ENCODE measurements at regions not wholly inside any gene's neighbourhood (a gene's known extent, or its start where the extent isn't known, plus 50 kb on each side); places are given as distances from the start of the nearest gene placed in this dataset.

DNA sequence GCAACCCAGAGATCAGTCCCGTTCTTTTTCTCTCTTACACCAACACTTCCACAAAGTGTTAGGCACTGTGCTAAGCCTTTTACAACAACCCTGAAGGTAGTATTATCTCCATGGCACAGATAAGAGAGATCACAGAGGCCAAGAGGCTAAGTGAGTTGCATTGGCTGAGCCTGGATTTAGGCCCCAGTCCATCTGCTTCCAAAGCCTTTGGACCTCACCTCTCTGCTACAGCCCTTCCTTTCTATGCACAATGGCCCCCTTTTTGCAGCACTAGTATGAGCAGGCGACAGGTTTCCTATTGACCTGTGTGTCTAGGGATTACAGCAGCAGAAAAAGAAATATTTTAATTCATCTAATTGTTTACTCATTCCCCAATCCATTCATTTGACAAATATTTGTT is 76.2 kb downstream of the CRYGS start:
- no peaks in the 10 kb centered on the region for H3K4me1 Mint-ChIP-seq
- H3K9me3 Mint-ChIP-seq (ENCODE audit: low read depth) = no peaks in the 10 kb centered on the region
- H3K27ac Mint-ChIP-seq = no peak overlapping the region
- DNase-seq (no peak), ATAC-seq (no peak)
- no peak overlapping the region for H3K4me3 Mint-ChIP-seq
- H3K36me3 Mint-ChIP-seq (ENCODE audit: low read depth) = no peaks in the 10 kb centered on the region
- intact Hi-C loops (cut with DNase I, micrococcal nuclease) = no loop called here
- no peaks in the 10 kb centered on the region for H3K27me3 Mint-ChIP-seq
- POLR2A ChIA-PET = no interaction called here
- CTCF ChIA-PET = interaction anchor here (2.1 kb wide), 1 partner anchor 149 kb away, joined by 4 read pairs; no protein-coding TSS in a partner anchor

DNA sequence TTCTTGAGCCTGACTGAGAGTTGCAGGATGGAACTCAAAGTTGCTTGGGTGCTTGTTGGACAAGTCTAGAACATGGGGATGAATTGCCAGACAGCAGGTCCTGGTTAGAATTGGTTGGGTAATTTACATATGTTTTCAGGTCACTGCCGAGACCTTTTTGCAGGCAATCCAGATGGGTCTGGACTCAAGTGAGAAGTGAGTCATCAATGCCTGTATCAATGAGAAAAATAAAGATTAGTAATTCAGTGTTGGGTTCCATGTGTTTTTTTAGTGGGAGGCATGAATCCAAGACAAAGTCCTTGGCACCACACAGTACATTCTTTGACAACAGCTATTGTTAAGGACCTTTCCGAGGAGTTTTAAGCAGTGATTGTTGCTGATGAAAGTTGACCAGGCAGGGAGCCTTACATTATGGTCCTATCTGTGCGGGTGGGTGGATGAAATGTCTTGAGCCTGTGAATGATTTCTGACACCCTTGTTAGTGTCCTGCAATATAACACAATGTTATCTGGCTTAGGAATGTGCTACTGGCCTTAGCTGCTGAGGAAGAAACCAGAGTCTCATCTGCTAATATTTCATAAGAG is 77.7 kb downstream of the CRYGS start:
- CTCF ChIA-PET = interaction anchor here (1.2 to 2.1 kb wide), 2 partner anchors 9 to 150 kb away, joined by 3 to 4 read pairs; no protein-coding TSS in a partner anchor
- H3K4me1 Mint-ChIP-seq = peaks cover under 1% of the 10 kb centered on the region
- no peak overlapping the region for H3K27ac Mint-ChIP-seq
- no peaks in the 10 kb centered on the region for H3K9me3 Mint-ChIP-seq (ENCODE audit: low read depth)
- DNase-seq = no peak
- H3K36me3 Mint-ChIP-seq (ENCODE audit: low read depth) = no peaks in the 10 kb centered on the region
- no peaks in the 10 kb centered on the region for H3K27me3 Mint-ChIP-seq
- intact Hi-C loops (cut with DNase I, micrococcal nuclease) = no loop called here
- POLR2A ChIA-PET = no interaction called here
- no peak for ATAC-seq
- no peak overlapping the region for H3K4me3 Mint-ChIP-seq

- no peaks in the 10 kb centered on the region for H3K36me3 Mint-ChIP-seq (ENCODE audit: low read depth)
- DNase-seq (no peak), ATAC-seq (no peak)
- no peak overlapping the region for H3K27ac Mint-ChIP-seq
- H3K4me3 Mint-ChIP-seq = no peak overlapping the region
- ChIA-PET POLR2A (no interaction called here), CTCF (interaction anchor here (0.6 to 1.3 kb wide), 5 partner anchors 8 to 512 kb away, joined by 3 to 5 read pairs (median 3); no protein-coding TSS in a partner anchor)
- intact Hi-C loops (cut with DNase I, micrococcal nuclease) = no loop called here
- H3K9me3 Mint-ChIP-seq (ENCODE audit: low read depth) = no peaks in the 10 kb centered on the region
- H3K4me1 Mint-ChIP-seq = peaks cover 6% of the 10 kb centered on the region
- H3K27me3 Mint-ChIP-seq = no peaks in the 10 kb centered on the region
Measured at GRCh38 chr3:186465508-186465907, 78.7 kb downstream of the CRYGS start.

- Mint-ChIP-seq H3K27me3 (peaks cover 3% of the 10 kb centered on the region), H3K4me1 (peaks cover 6% of the 10 kb centered on the region), H3K4me3 (no peak overlapping the region), H3K9me3 (ENCODE audit: low read depth) (no peaks in the 10 kb centered on the region), H3K36me3 (ENCODE audit: low read depth) (no peaks in the 10 kb centered on the region), H3K27ac (no peak overlapping the region)
- no peak for ATAC-seq
- intact Hi-C loops (cut with DNase I, micrococcal nuclease) = loop anchor here in 1 of 2 experiments (5.0 kb wide), 1 partner anchor 73 kb away; no protein-coding TSS in a partner anchor
- ChIA-PET POLR2A (no interaction called here), CTCF (interaction anchor here (0.9 to 1.8 kb wide), 5 partner anchors 36 to 76 kb away, joined by 3 to 7 read pairs (median 4); no protein-coding TSS in a partner anchor)
- DNase-seq = no peak
Measured at GRCh38 chr3:186464424-186465093, 79.6 kb downstream of the CRYGS start.

DNA sequence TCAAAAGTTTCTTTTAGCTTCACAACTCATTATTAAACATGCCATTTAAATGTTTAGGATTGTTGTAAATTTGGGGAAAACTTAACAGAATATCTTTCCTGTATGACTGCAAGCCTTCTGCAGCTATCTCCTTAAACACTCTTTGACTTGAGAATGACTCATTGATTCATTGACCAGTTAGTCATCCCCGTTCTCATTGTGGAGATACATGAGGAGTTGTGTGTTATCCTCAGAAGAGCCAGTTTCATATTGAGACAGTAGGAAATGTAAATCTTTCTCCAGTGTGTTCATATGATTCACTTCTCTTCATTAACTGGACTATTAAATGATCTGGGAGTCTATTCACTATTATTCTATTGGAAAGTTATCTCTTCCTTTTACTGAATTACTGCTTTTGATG is 83.0 kb downstream of the CRYGS start:
- ChIA-PET CTCF (interaction anchor here (1.4 to 1.9 kb wide), 3 partner anchors 9 to 80 kb away, joined by 4 to 6 read pairs (median 5); no protein-coding TSS in a partner anchor), POLR2A (interaction anchor here (0.6 kb wide), 1 partner anchor 546 kb away, joined by 3 read pairs; no protein-coding TSS in a partner anchor)
- no peak overlapping the region for H3K27ac Mint-ChIP-seq
- H3K36me3 Mint-ChIP-seq (ENCODE audit: low read depth) = no peaks in the 10 kb centered on the region
- intact Hi-C loops (cut with DNase I, micrococcal nuclease) = loop anchor here in 1 of 2 experiments (5.0 kb wide), 1 partner anchor 76 kb away; no protein-coding TSS in a partner anchor
- ATAC-seq (peak; percentile 87), DNase-seq (no peak)
- H3K9me3 Mint-ChIP-seq (ENCODE audit: low read depth) = no peaks in the 10 kb centered on the region
- H3K27me3 Mint-ChIP-seq = peaks cover 3% of the 10 kb centered on the region
- H3K4me3 Mint-ChIP-seq = no peak overlapping the region
- H3K4me1 Mint-ChIP-seq = peaks cover 6% of the 10 kb centered on the region

DNA sequence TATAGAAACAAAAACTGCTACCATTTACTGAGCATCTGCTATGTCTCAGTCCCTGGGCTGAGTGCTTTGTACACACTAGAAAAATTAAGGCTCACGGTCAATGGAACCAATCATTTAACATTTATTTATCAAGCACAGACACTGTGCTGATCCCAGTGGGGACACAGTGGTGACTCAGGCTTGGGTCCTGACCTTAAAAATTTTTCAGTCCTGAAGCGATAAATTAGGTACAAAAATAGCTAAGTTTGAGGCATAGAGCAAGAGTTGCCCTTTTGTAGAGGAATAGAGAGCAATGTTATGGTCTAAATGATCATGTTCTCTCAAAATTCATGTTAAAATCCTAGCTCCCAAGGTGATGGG is 85.1 kb downstream of the CRYGS start:
- DNase-seq = no peak
- no peak for ATAC-seq
- POLR2A ChIA-PET = no interaction called here
- Mint-ChIP-seq H3K4me3 (no peak overlapping the region), H3K9me3 (ENCODE audit: low read depth) (no peaks in the 10 kb centered on the region), H3K36me3 (ENCODE audit: low read depth) (no peaks in the 10 kb centered on the region), H3K4me1 (peaks cover 6% of the 10 kb centered on the region), H3K27me3 (peaks cover 3% of the 10 kb centered on the region), H3K27ac (no peak overlapping the region)
- CTCF ChIA-PET = interaction anchor here (3.1 kb wide), 1 partner anchor 81 kb away, joined by 17 read pairs; no protein-coding TSS in a partner anchor
- intact Hi-C loops (cut with DNase I, micrococcal nuclease) = no loop called here

DNA sequence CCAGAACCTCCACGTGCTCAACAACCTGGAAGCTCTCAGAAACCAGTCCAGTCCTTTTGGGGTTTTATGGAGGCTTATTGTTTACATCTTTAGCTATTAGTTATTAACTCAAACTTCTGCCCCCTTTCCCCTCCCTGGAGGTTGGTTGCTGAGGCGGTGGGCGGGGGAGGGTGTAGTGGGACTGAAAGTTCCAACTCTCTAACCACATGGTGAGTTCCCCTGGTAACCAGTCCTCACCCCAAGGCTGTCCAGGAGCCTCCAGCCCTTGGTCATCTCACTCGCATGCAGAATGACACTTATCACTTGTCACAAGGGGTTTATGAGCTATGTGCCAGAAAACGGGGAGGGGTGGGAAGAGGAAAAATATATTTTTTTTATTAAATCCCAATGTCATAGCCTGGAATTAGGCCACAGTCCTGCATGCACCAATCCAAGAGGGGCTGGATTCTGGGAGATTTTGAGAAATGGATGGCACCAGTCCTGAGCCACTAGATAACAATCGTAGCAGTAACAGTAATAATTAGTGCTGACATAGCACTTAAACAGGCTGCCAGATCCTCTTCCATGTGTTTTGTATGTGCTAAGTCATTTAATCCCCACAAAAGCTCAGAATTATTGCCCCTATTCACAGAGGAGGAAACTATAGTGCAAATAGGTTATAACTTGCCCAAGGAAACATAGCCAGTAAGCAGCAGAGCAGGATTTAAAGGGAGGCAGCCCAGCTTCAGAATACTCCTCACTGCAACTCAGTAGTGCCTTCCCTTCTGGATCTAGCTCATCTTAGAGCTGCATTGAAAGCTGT is 85.7 kb downstream of the CRYGS start:
- ChIA-PET CTCF (interaction anchor here (1.3 to 3.1 kb wide), 2 partner anchors 8 to 82 kb away, joined by 3 to 17 read pairs; no protein-coding TSS in a partner anchor), POLR2A (no interaction called here)
- H3K4me1 Mint-ChIP-seq = peaks cover 6% of the 10 kb centered on the region
- H3K27me3 Mint-ChIP-seq = peaks cover 3% of the 10 kb centered on the region
- intact Hi-C loops (cut with DNase I, micrococcal nuclease) = no loop called here
- H3K4me3 Mint-ChIP-seq = no peak overlapping the region
- H3K27ac Mint-ChIP-seq = no peak overlapping the region
- DNase-seq = no peak
- no peak for ATAC-seq
- H3K36me3 Mint-ChIP-seq (ENCODE audit: low read depth) = no peaks in the 10 kb centered on the region
- H3K9me3 Mint-ChIP-seq (ENCODE audit: low read depth) = no peaks in the 10 kb centered on the region

GRCh38 chr3:186457236-186457635 is 86.9 kb downstream of the CRYGS start:
- no peak for DNase-seq
- ATAC-seq = no peak

GRCh38 chr3:186456731-186457191 is 87.4 kb downstream of the CRYGS start:
- POLR2A ChIA-PET = no interaction called here
- CTCF ChIA-PET = interaction anchor here (1.3 to 3.1 kb wide), 3 partner anchors 10 to 84 kb away, joined by 3 to 17 read pairs (median 6); no protein-coding TSS in a partner anchor
- peaks cover 6% of the 10 kb centered on the region for H3K4me1 Mint-ChIP-seq

More at GRCh38 chr3:186457236-186457635, 86.9 kb downstream of the CRYGS start:
- peaks cover 3% of the 10 kb centered on the region for H3K27me3 Mint-ChIP-seq
- no peak overlapping the region for H3K27ac Mint-ChIP-seq
- no peaks in the 10 kb centered on the region for H3K9me3 Mint-ChIP-seq (ENCODE audit: low read depth)
- peaks cover 6% of the 10 kb centered on the region for H3K4me1 Mint-ChIP-seq
- H3K36me3 Mint-ChIP-seq (ENCODE audit: low read depth) = no peaks in the 10 kb centered on the region
- POLR2A ChIA-PET = no interaction called here
- H3K4me3 Mint-ChIP-seq = no peak overlapping the region
- intact Hi-C loops (cut with DNase I, micrococcal nuclease) = no loop called here
- CTCF ChIA-PET = interaction anchor here (1.3 to 3.1 kb wide), 3 partner anchors 9 to 83 kb away, joined by 3 to 17 read pairs (median 6); no protein-coding TSS in a partner anchor

DNA sequence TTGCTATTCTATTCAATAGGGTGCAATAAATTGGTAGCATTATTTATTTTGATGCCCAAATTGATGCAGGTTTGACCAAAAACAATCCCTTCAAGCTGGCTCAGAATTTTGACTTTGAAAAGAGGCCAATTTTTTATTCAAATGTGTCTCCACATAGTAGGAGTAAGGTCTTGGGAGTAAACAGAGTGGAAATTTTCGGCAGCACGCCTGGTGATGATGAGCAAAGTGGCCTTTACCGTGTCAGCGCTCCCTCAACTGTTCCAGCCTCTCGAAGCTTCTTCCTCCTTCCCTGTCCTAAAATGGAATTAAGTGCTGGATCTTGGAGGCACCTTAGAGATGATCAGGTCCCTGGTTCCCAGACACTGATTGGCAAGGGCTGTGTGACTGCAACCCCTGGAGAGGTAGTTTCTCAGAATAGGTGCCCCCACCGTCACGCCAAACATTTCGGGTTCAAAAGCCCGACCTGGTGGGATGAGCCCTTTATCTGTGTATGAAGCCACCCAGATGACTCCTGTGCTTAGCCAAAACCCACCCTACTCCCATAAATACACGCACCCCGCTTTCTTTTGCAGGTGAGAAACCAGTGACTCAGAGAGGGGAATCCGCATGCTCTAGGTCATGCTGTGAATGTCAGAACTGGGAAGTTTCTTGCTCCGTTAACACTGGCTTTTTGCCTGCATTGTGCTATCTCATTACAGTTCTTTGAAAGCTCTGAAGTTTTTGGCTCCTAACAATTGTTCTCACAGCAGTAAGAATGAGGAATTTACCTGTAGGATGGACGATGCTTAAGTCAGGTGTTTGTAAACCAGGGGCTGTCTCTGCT is 89.1 kb downstream of the CRYGS start:
- intact Hi-C loops (cut with DNase I, micrococcal nuclease) = no loop called here
- Mint-ChIP-seq H3K36me3 (ENCODE audit: low read depth) (no peaks in the 10 kb centered on the region), H3K27ac (no peak overlapping the region), H3K27me3 (peaks cover 1% of the 10 kb centered on the region), H3K4me3 (no peak overlapping the region), H3K4me1 (no peaks in the 10 kb centered on the region), H3K9me3 (ENCODE audit: low read depth) (no peaks in the 10 kb centered on the region)
- ATAC-seq (no peak), DNase-seq (no peak)
- ChIA-PET CTCF (interaction anchor here (1.0 kb wide), 1 partner anchor 85 kb away, joined by 6 read pairs; no protein-coding TSS in a partner anchor), POLR2A (no interaction called here)

More at GRCh38 chr3:186456731-186457191, 87.4 kb downstream of the CRYGS start:
- H3K27ac Mint-ChIP-seq = no peak overlapping the region
- H3K9me3 Mint-ChIP-seq (ENCODE audit: low read depth) = no peaks in the 10 kb centered on the region
- no peak for ATAC-seq
- H3K4me3 Mint-ChIP-seq = no peak overlapping the region
- DNase-seq = no peak
- no peaks in the 10 kb centered on the region for H3K36me3 Mint-ChIP-seq (ENCODE audit: low read depth)
- H3K27me3 Mint-ChIP-seq = peaks cover 3% of the 10 kb centered on the region
- intact Hi-C loops (cut with DNase I, micrococcal nuclease) = no loop called here

All from activated CD4-positive, alpha-beta T cell treated with anti-CD3 and anti-CD28 coated beads for 36 hours (primary cell).